CD4-positive, alpha-beta T cell (primary cell): ENCODE measurements at regions not wholly inside any gene's neighbourhood (a gene's known extent, or its start where the extent isn't known, plus 50 kb on each side); places are given as distances from the start of the nearest gene placed in this dataset.

ENCODE experiments used
- ATAC-seq: fragments of 200-7000 bp; cut with Tn5 transposase; one replicate; pipeline ENCODE4 v1.10.0; 2022; ENCODE audit warnings: mild to moderate bottlenecking; ENCODE audit not compliant: poor library complexity
- CTCF ChIA-PET: fragments of 350-600 bp; sonication (Branson Sonifier 250); formaldehyde crosslinking; loops from one replicate; lab custom pipeline; 2021; ENCODE audit warnings: antibody characterized with exemption, inconsistent platforms; lab: Charles Lee
- POLR2A ChIA-PET: fragments of 350-600 bp; sonication (Branson Sonifier 250); formaldehyde crosslinking; loops from one replicate; lab custom pipeline; 2021; ENCODE audit warnings: antibody characterized with exemption, inconsistent platforms; lab: Charles Lee
- DNase-seq, 14 experiments: peaks; one replicate each; pipeline ENCODE4 v3.0.0-alpha.2; 2013 to 2020; ENCODE audit warnings: mixed read lengths in 2 of 14
- H3K27ac ChIP-seq, 2 donors: one replicate each; pipeline versions ENCODE4 v1.5.1 to v1.7.0; 2013; ENCODE audit warnings: low read length in 2 of 2, low read depth in 1 of 2, mild to moderate bottlenecking in 1 of 2
- H3K27me3 ChIP-seq, 2 experiments: 1 replicate in 1 of 2; 2 replicates in 1 of 2; pipeline versions ENCODE4 v1.6.1 to v1.7.0; 2013; ENCODE audit warnings: low read length in 2 of 2, control low read depth in 1 of 2, mild to moderate bottlenecking in 1 of 2, moderate library complexity in 1 of 2; ENCODE audit not compliant: insufficient read depth in 2 of 2, control insufficient read depth in 1 of 2
- H3K36me3 ChIP-seq: one replicate; pipeline ENCODE4 v1.6.1; 2013; ENCODE audit warnings: low read length, control low read depth; ENCODE audit not compliant: insufficient read depth
- H3K4me1 ChIP-seq: one replicate; pipeline ENCODE4 v1.6.1; 2013; ENCODE audit warnings: low read length, control low read depth; ENCODE audit not compliant: insufficient read depth
- H3K4me3 ChIP-seq: one replicate; pipeline ENCODE4 v1.5.1; 2013; ENCODE audit warnings: mild to moderate bottlenecking, low read length, moderate library complexity
- H3K9me3 ChIP-seq, 2 experiments: 1 replicate in 1 of 2; 2 replicates in 1 of 2; pipeline versions ENCODE4 v1.6.1 to v1.7.0; 2013; ENCODE audit warnings: low read length in 2 of 2, mild to moderate bottlenecking in 2 of 2, control low read depth in 1 of 2, moderate library complexity in 1 of 2; ENCODE audit not compliant: control insufficient read depth in 1 of 2, insufficient read depth in 1 of 2
- H3K27ac Mint-ChIP-seq: one replicate; pipeline ENCODE4 v1.8.0; 2020; ENCODE audit warnings: mixed read lengths
- H3K27me3 Mint-ChIP-seq: one replicate; pipeline ENCODE4 v1.8.0; 2021; ENCODE audit warnings: mixed read lengths
- H3K36me3 Mint-ChIP-seq: one replicate; pipeline ENCODE4 v1.8.0; 2021; ENCODE audit warnings: low read depth, mixed read lengths
- H3K4me1 Mint-ChIP-seq: one replicate; pipeline ENCODE4 v1.8.0; 2021; ENCODE audit warnings: low read depth, mixed read lengths
- H3K4me3 Mint-ChIP-seq: one replicate; pipeline ENCODE4 v1.8.0; 2020; ENCODE audit warnings: mild to moderate bottlenecking, mixed read lengths
- H3K9me3 Mint-ChIP-seq: one replicate; pipeline ENCODE4 v1.8.0; 2020; ENCODE audit warnings: mixed read lengths
- intact Hi-C, 2 experiments: fragments of 100-400 bp; cut with DNase I in 1 of 2; cut with micrococcal nuclease in 1 of 2; formaldehyde crosslinking; loops; one replicate each; pipeline versions ENCODE4 v1.15.1 to v1.9.0; 2023 to 2025; cut with DNase I, micrococcal nuclease
- TF ChIP-seq, protein P1 (sequence below): fragments of 200-600 bp; IDR thresholded peaks from one replicate; pipeline ENCODE4 v1.8.0; 2022; ENCODE audit warnings: antibody characterized with exemption, mild to moderate bottlenecking

DNA sequence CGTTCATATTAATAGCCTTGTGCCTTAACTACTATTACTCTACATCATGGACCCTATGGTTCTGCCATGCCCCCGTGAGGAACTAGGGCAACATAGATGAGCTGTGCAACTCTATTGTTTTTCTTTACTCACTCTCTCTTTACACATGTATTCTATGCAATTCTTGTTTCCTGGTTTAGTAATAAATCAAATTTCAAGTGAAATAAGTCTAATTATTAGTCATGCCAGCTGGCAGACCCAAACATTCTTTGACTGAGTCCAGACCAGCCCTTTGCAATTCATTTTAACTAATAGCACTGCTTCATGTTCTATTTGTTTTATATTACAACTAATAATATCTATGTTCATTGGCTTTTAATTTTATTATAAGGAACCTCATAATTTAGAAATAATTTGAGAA lies 789.3 kb upstream of the ADAMTS5 start:
- no peaks in the 10 kb centered on the region for H3K4me1 Mint-ChIP-seq
- intact Hi-C loops = no loop called here
- TF ChIP-seq, protein P1, sequence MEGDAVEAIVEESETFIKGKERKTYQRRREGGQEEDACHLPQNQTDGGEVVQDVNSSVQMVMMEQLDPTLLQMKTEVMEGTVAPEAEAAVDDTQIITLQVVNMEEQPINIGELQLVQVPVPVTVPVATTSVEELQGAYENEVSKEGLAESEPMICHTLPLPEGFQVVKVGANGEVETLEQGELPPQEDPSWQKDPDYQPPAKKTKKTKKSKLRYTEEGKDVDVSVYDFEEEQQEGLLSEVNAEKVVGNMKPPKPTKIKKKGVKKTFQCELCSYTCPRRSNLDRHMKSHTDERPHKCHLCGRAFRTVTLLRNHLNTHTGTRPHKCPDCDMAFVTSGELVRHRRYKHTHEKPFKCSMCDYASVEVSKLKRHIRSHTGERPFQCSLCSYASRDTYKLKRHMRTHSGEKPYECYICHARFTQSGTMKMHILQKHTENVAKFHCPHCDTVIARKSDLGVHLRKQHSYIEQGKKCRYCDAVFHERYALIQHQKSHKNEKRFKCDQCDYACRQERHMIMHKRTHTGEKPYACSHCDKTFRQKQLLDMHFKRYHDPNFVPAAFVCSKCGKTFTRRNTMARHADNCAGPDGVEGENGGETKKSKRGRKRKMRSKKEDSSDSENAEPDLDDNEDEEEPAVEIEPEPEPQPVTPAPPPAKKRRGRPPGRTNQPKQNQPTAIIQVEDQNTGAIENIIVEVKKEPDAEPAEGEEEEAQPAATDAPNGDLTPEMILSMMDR = no peak
- Histone ChIP-seq H3K36me3 (no peaks in the 10 kb centered on the region), H3K27me3 (no peaks in the 10 kb centered on the region), H3K4me3 (no peak overlapping the region), H3K4me1 (no peaks in the 10 kb centered on the region), H3K27ac (no peak overlapping the region), H3K9me3 (peaks cover 0 to 5% of the 10 kb centered on the region in 2 experiments)
- DNase-seq = no peak
- ATAC-seq = no peak
- ChIA-PET CTCF (no interaction called here), POLR2A (no interaction called here)
- no peak overlapping the region for H3K27ac Mint-ChIP-seq
- no peaks in the 10 kb centered on the region for H3K27me3 Mint-ChIP-seq
- H3K36me3 Mint-ChIP-seq = no peaks in the 10 kb centered on the region
- no peak overlapping the region for H3K4me3 Mint-ChIP-seq
- peaks cover 6% of the 10 kb centered on the region for H3K9me3 Mint-ChIP-seq

GRCh38 chr21:27743971-27744564 lies 777.2 kb upstream of the ADAMTS5 start:
- CTCF ChIA-PET = no interaction called here
- ATAC-seq = no peak
- H3K27ac ChIP-seq = no peak overlapping the region
- no peaks in the 10 kb centered on the region for H3K4me1 ChIP-seq
- Mint-ChIP-seq H3K27ac (no peak overlapping the region), H3K4me3 (no peak overlapping the region), H3K27me3 (no peaks in the 10 kb centered on the region), H3K4me1 (no peaks in the 10 kb centered on the region), H3K9me3 (peaks cover 2% of the 10 kb centered on the region), H3K36me3 (no peaks in the 10 kb centered on the region)
- H3K36me3 ChIP-seq = no peaks in the 10 kb centered on the region
- DNase-seq = no peak
- POLR2A ChIA-PET = no interaction called here
- intact Hi-C loops = no loop called here
- TF ChIP-seq, protein P1 = no peak
- H3K9me3 ChIP-seq = peaks cover 0 to 3% of the 10 kb centered on the region in 2 experiments
- no peaks in the 10 kb centered on the region for H3K27me3 ChIP-seq
- H3K4me3 ChIP-seq = no peak overlapping the region

GRCh38 chr21:27741736-27742135 lies 774.8 kb upstream of the ADAMTS5 start:
- no peaks in the 10 kb centered on the region for H3K4me1 ChIP-seq
- H3K27ac ChIP-seq = no peak overlapping the region
- no peak for DNase-seq
- H3K27me3 ChIP-seq = no peaks in the 10 kb centered on the region
- H3K36me3 ChIP-seq = no peaks in the 10 kb centered on the region
- no peak overlapping the region for H3K4me3 ChIP-seq
- no peaks in the 10 kb centered on the region for H3K4me1 Mint-ChIP-seq
- H3K27me3 Mint-ChIP-seq = no peaks in the 10 kb centered on the region
- peaks cover 0 to 3% of the 10 kb centered on the region in 2 experiments for H3K9me3 ChIP-seq
- H3K9me3 Mint-ChIP-seq = peaks cover 2% of the 10 kb centered on the region
- intact Hi-C loops = no loop called here
- TF ChIP-seq, protein P1 = no peak
- ATAC-seq = no peak
- ChIA-PET POLR2A (no interaction called here), CTCF (no interaction called here)
- H3K27ac Mint-ChIP-seq = no peak overlapping the region
- H3K36me3 Mint-ChIP-seq = no peaks in the 10 kb centered on the region
- no peak overlapping the region for H3K4me3 Mint-ChIP-seq
